HEK293 (cell line): ENCODE measurements at regions not wholly inside any gene's neighbourhood (a gene's known extent, or its start where the extent isn't known, plus 50 kb on each side); places are given as distances from the start of the nearest gene placed in this dataset.

Source experiments
- CTCF ChIA-PET: fragments of 350-600 bp; formaldehyde crosslinking; extraction: SDS; loops from one replicate; lab custom pipeline; 2021; ENCODE audit warnings: antibody characterized with exemption; lab: Yijun Ruan, JAX
- POLR2A ChIA-PET: fragments of 300-600 bp; formaldehyde crosslinking; extraction: SDS; loops from one replicate; lab custom pipeline; 2020; ENCODE audit warnings: antibody characterized with exemption, inconsistent platforms; lab: Yijun Ruan, JAX
- H3K27ac ChIP-seq: fragments of 200-500 bp; sonication (Bioruptor generic); 2 replicates; pipeline ENCODE4 v1.5.1; 2014; ENCODE audit warnings: low read depth, low read length, control low read depth, inconsistent platforms; ENCODE audit errors: extremely low read depth
- H3K36me3 ChIP-seq, 2 experiments: fragments of 200-500 bp in 1 of 2; sonication (Bioruptor generic) in 1 of 2; 1 replicate in 1 of 2; 2 replicates in 1 of 2; pipeline ENCODE4 v1.5.1; 2014 to 2017; ENCODE audit warnings: inconsistent platforms in 2 of 2, low read length in 2 of 2; ENCODE audit not compliant: control insufficient read depth in 2 of 2, insufficient read depth in 1 of 2
- H3K4me1 ChIP-seq: fragments of 200-500 bp; sonication (Bioruptor generic); 2 replicates; pipeline ENCODE4 v1.5.1; 2014; ENCODE audit warnings: mild to moderate bottlenecking, low read length, inconsistent platforms; ENCODE audit not compliant: control insufficient read depth, insufficient read depth
- H3K4me3 ChIP-seq: 2 replicates; pipeline ENCODE4 v1.5.1; 2011; ENCODE audit warnings: low read depth, mild to moderate bottlenecking, control low read depth, low read length, moderate library complexity
- H3K9me3 ChIP-seq: fragments of 200-500 bp; sonication (Bioruptor generic); 2 replicates; pipeline ENCODE4 v1.5.1; 2014; ENCODE audit warnings: low read depth, low read length, inconsistent platforms; ENCODE audit not compliant: control insufficient read depth, insufficient read depth
- MYNN ChIP-seq: fragments of 450-650 bp; formaldehyde crosslinking; IDR thresholded peaks from 2 replicates; pipeline ENCODE4 v1.5.1; 2016; ENCODE audit warnings: missing biosample characterization, missing genetic modification characterization, borderline replicate concordance
- ZNF133 ChIP-seq: fragments of 450-650 bp; formaldehyde crosslinking; IDR thresholded peaks from 2 replicates; pipeline ENCODE4 v1.5.1; 2016; ENCODE audit warnings: missing biosample characterization, missing genetic modification characterization
- ZNF146 ChIP-seq: fragments of 450-650 bp; formaldehyde crosslinking; IDR thresholded peaks from 2 replicates; pipeline ENCODE4 v1.5.1; 2016; ENCODE audit warnings: missing biosample characterization, missing genetic modification characterization
- ZNF311 ChIP-seq: fragments of 450-650 bp; formaldehyde crosslinking; IDR thresholded peaks from 2 replicates; pipeline ENCODE4 v1.5.1; 2017; ENCODE audit warnings: missing biosample characterization, missing genetic modification characterization, borderline replicate concordance
- ZNF391 ChIP-seq: fragments of 450-650 bp; formaldehyde crosslinking; IDR thresholded peaks from 2 replicates; pipeline ENCODE4 v1.5.1; 2016; ENCODE audit warnings: low read depth, missing biosample characterization, missing genetic modification characterization, borderline replicate concordance
- ZNF501 ChIP-seq: fragments of 450-650 bp; formaldehyde crosslinking; IDR thresholded peaks from 2 replicates; pipeline ENCODE4 v1.5.1; 2016; ENCODE audit warnings: missing biosample characterization, missing genetic modification characterization
- ZNF600 ChIP-seq: fragments of 450-650 bp; formaldehyde crosslinking; IDR thresholded peaks from 2 replicates; pipeline ENCODE4 v1.5.1; 2016; ENCODE audit warnings: missing biosample characterization, missing genetic modification characterization
- ZNF626 ChIP-seq: fragments of 450-650 bp; sonication (Bioruptor Pico); formaldehyde crosslinking; IDR thresholded peaks from 2 replicates; pipeline ENCODE4 v1.5.1; 2018; ENCODE audit warnings: missing biosample characterization, missing genetic modification characterization, inconsistent platforms
- ZNF747 ChIP-seq: fragments of 450-650 bp; formaldehyde crosslinking; IDR thresholded peaks from 2 replicates; pipeline ENCODE4 v1.5.1; 2016; ENCODE audit warnings: missing biosample characterization, missing genetic modification characterization
- ZNF791 ChIP-seq: fragments of 450-650 bp; formaldehyde crosslinking; IDR thresholded peaks from 2 replicates; pipeline ENCODE4 v1.5.1; 2016; ENCODE audit warnings: missing biosample characterization, missing genetic modification characterization
- ZNF843 ChIP-seq: fragments of 450-650 bp; formaldehyde crosslinking; IDR thresholded peaks from 2 replicates; pipeline ENCODE4 v1.5.1; 2016; ENCODE audit warnings: missing biosample characterization, missing genetic modification characterization
- ZSCAN16 ChIP-seq: fragments of 450-650 bp; formaldehyde crosslinking; IDR thresholded peaks from 2 replicates; pipeline ENCODE4 v1.5.1; 2016; ENCODE audit warnings: missing biosample characterization, missing genetic modification characterization
- TF ChIP-seq, protein P1 (sequence below): fragments of 450-650 bp; formaldehyde crosslinking; IDR thresholded peaks from 2 replicates; pipeline ENCODE4 v1.5.1; 2017; ENCODE audit warnings: missing biosample characterization, missing genetic modification characterization
- TF ChIP-seq, protein P2 (sequence below): fragments of 450-650 bp; formaldehyde crosslinking; IDR thresholded peaks from 2 replicates; pipeline ENCODE4; 2016; ENCODE audit warnings: missing biosample characterization, missing genetic modification characterization
- TF ChIP-seq, protein P3 (sequence below): fragments of 450-650 bp; IDR thresholded peaks from 2 replicates; pipeline ENCODE4 v1.5.1; 2018; ENCODE audit warnings: missing biosample characterization, mild to moderate bottlenecking, missing genetic modification characterization
- TF ChIP-seq, protein P4 (sequence below): fragments of 450-650 bp; formaldehyde crosslinking; IDR thresholded peaks from 2 replicates; pipeline ENCODE4 v1.5.1; 2016; ENCODE audit warnings: missing biosample characterization, missing genetic modification characterization, low read depth
- TF ChIP-seq, protein P5 (sequence below): fragments of 450-650 bp; formaldehyde crosslinking; IDR thresholded peaks from 2 replicates; pipeline ENCODE4 v1.5.1; 2017; ENCODE audit warnings: missing biosample characterization, missing genetic modification characterization
- TF ChIP-seq, protein P6 (sequence below): IDR thresholded peaks from 2 replicates; pipeline ENCODE4 v1.6.1; 2011; ENCODE audit warnings: mild to moderate bottlenecking, low read depth, low read length, borderline replicate concordance
- TF ChIP-seq, protein P7 (sequence below): fragments of 450-650 bp; formaldehyde crosslinking; IDR thresholded peaks from 2 replicates; pipeline ENCODE4 v1.5.1; 2016; ENCODE audit warnings: missing biosample characterization, missing genetic modification characterization
- TF ChIP-seq, protein P8 (sequence below): fragments of 450-650 bp; formaldehyde crosslinking; IDR thresholded peaks from 2 replicates; pipeline ENCODE4 v1.5.1; 2017; ENCODE audit warnings: missing biosample characterization, missing genetic modification characterization
- TF ChIP-seq, protein P9 (sequence below): fragments of 450-650 bp; formaldehyde crosslinking; IDR thresholded peaks from 2 replicates; pipeline ENCODE4 v1.5.1; 2016; ENCODE audit warnings: missing biosample characterization, missing genetic modification characterization

DNA sequence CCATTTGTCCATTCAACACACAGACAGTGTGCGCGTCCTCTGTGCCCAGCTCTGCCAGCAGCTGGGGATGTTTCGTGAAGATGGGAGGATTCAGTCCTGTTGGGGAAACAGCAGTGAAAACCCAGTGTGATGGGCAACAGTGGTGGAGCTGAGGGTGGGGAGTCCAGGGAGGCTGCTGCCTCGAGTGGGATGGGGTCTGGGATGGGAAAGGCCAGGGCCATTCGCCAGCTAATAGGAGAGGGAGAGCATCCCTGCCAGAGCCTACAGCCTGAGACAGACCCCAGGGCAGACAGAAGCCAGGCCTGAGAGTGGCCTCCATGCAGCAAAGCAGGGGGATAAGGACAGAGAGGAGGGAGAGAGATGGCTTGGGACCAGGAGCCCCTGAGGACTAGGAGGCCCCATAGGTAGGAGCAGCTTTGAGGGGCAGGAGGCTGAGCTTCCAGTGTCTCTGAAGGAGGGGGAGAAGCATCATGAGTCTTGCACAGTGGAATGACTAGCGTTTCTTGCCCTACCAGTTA, 252.6 kb downstream of the NPHP4 start (continued):
- TF ChIP-seq, protein P1, sequence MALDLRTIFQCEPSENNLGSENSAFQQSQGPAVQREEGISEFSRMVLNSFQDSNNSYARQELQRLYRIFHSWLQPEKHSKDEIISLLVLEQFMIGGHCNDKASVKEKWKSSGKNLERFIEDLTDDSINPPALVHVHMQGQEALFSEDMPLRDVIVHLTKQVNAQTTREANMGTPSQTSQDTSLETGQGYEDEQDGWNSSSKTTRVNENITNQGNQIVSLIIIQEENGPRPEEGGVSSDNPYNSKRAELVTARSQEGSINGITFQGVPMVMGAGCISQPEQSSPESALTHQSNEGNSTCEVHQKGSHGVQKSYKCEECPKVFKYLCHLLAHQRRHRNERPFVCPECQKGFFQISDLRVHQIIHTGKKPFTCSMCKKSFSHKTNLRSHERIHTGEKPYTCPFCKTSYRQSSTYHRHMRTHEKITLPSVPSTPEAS: no peak
- TF ChIP-seq, protein P2, sequence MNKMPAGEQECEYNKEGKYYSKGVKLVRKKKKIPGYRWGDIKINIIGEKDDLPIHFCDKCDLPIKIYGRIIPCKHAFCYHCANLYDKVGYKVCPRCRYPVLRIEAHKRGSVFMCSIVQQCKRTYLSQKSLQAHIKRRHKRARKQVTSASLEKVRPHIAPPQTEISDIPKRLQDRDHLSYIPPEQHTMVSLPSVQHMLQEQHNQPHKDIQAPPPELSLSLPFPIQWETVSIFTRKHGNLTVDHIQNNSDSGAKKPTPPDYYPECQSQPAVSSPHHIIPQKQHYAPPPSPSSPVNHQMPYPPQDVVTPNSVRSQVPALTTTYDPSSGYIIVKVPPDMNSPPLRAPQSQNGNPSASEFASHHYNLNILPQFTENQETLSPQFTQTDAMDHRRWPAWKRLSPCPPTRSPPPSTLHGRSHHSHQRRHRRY (tag by site-specific recombination): no peak
- TF ChIP-seq ZNF146 (tag by site-specific recombination) (no peak), ZNF501 (tag by site-specific recombination) (no peak)
- TF ChIP-seq, all 188 proteins: peak for 0

DNA sequence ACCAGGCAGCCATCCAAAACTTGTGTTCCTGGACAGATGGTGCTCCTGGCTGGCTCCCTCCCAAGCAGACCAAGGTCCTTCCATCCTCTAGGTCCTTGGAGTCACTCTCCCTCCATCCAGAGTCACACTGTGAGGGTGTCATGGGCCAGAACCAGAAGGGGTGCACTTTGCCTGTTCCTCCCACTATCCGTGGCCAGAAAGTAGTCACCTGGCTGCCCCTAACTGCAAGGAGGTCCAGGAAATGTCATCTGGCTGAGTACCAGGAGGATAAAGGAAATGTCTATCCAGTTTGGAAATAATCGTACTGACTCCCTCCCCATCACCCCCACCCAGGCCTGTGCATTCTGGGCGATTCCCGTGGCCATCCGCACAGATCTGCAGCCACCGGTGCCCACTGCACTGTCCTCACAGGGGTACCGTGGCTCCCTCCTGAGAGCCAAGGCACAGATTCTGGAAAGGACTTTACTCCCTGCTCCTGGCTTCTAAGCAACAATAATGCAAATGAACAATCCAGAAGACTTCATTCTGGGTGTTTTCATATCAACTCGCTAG, 253.2 kb downstream of the NPHP4 start:
- no peaks in the 10 kb centered on the region for H3K9me3 ChIP-seq
- TF ChIP-seq ZNF311 (tag by site-specific recombination): no peak
- no peak for TF ChIP-seq ZNF747 (tag by site-specific recombination)
- TF ChIP-seq, protein P3, sequence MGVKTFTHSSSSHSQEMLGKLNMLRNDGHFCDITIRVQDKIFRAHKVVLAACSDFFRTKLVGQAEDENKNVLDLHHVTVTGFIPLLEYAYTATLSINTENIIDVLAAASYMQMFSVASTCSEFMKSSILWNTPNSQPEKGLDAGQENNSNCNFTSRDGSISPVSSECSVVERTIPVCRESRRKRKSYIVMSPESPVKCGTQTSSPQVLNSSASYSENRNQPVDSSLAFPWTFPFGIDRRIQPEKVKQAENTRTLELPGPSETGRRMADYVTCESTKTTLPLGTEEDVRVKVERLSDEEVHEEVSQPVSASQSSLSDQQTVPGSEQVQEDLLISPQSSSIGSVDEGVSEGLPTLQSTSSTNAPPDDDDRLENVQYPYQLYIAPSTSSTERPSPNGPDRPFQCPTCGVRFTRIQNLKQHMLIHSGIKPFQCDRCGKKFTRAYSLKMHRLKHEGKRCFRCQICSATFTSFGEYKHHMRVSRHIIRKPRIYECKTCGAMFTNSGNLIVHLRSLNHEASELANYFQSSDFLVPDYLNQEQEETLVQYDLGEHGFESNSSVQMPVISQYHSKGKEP (tag by site-specific recombination): no peak
- TF ChIP-seq, protein P4, sequence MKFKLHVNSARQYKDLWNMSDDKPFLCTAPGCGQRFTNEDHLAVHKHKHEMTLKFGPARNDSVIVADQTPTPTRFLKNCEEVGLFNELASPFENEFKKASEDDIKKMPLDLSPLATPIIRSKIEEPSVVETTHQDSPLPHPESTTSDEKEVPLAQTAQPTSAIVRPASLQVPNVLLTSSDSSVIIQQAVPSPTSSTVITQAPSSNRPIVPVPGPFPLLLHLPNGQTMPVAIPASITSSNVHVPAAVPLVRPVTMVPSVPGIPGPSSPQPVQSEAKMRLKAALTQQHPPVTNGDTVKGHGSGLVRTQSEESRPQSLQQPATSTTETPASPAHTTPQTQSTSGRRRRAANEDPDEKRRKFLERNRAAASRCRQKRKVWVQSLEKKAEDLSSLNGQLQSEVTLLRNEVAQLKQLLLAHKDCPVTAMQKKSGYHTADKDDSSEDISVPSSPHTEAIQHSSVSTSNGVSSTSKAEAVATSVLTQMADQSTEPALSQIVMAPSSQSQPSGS (tag by site-specific recombination): no peak
- TF ChIP-seq, protein P5, sequence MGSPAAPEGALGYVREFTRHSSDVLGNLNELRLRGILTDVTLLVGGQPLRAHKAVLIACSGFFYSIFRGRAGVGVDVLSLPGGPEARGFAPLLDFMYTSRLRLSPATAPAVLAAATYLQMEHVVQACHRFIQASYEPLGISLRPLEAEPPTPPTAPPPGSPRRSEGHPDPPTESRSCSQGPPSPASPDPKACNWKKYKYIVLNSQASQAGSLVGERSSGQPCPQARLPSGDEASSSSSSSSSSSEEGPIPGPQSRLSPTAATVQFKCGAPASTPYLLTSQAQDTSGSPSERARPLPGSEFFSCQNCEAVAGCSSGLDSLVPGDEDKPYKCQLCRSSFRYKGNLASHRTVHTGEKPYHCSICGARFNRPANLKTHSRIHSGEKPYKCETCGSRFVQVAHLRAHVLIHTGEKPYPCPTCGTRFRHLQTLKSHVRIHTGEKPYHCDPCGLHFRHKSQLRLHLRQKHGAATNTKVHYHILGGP (tag by site-specific recombination): no peak
- no peak for TF ChIP-seq ZNF626 (tag by site-specific recombination)
- no peak for TF ChIP-seq ZNF600 (tag by site-specific recombination)
- TF ChIP-seq, protein P2 (tag by site-specific recombination): no peak
- TF ChIP-seq, protein P6, sequence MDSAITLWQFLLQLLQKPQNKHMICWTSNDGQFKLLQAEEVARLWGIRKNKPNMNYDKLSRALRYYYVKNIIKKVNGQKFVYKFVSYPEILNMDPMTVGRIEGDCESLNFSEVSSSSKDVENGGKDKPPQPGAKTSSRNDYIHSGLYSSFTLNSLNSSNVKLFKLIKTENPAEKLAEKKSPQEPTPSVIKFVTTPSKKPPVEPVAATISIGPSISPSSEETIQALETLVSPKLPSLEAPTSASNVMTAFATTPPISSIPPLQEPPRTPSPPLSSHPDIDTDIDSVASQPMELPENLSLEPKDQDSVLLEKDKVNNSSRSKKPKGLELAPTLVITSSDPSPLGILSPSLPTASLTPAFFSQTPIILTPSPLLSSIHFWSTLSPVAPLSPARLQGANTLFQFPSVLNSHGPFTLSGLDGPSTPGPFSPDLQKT: no peak
- no peak for TF ChIP-seq ZNF133 (tag by site-specific recombination)
- TF ChIP-seq ZSCAN16 (tag by site-specific recombination): no peak
- no peak for TF ChIP-seq ZNF391 (tag by site-specific recombination)
- no peak for TF ChIP-seq ZNF843 (tag by site-specific recombination)
- TF ChIP-seq, protein P7, sequence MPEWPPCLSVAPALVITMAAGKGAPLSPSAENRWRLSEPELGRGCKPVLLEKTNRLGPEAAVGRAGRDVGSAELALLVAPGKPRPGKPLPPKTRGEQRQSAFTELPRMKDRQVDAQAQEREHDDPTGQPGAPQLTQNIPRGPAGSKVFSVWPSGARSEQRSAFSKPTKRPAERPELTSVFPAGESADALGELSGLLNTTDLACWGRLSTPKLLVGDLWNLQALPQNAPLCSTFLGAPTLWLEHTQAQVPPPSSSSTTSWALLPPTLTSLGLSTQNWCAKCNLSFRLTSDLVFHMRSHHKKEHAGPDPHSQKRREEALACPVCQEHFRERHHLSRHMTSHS (tag by site-specific recombination): no peak
- TF ChIP-seq, protein P8, sequence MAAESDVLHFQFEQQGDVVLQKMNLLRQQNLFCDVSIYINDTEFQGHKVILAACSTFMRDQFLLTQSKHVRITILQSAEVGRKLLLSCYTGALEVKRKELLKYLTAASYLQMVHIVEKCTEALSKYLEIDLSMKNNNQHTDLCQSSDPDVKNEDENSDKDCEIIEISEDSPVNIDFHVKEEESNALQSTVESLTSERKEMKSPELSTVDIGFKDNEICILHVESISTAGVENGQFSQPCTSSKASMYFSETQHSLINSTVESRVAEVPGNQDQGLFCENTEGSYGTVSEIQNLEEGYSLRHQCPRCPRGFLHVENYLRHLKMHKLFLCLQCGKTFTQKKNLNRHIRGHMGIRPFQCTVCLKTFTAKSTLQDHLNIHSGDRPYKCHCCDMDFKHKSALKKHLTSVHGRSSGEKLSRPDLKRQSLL (tag by site-specific recombination): no peak
- no peak for TF ChIP-seq MYNN (tag by site-specific recombination)
- TF ChIP-seq ZNF791 (tag by site-specific recombination): no peak
- TF ChIP-seq, protein P9, sequence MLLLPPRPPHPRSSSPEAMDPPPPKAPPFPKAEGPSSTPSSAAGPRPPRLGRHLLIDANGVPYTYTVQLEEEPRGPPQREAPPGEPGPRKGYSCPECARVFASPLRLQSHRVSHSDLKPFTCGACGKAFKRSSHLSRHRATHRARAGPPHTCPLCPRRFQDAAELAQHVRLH (tag by site-specific recombination): no peak
- TF ChIP-seq, all 188 proteins: peak for 0
- Histone ChIP-seq H3K4me3 (no peak overlapping the region), H3K36me3 (no peaks in the 10 kb centered on the region), H3K4me1 (no peaks in the 10 kb centered on the region), H3K27ac (no peak overlapping the region)
- POLR2A ChIA-PET: no interaction called here
- CTCF ChIA-PET: no interaction called here
